GM12878 (cell line): ENCODE measurements at regions not wholly inside any gene's neighbourhood (a gene's known extent, or its start where the extent isn't known, plus 50 kb on each side); places are given as distances from the start of the nearest gene placed in this dataset.

Experiments used
- ATAC-seq: fragments of 200-7000 bp; cut with Tn5 transposase; 3 replicates; pipeline ENCODE4 v1.9.1; 2020; ENCODE audit warnings: mild to moderate bottlenecking, moderate library complexity
- BruUV-seq: library from RNA; stranded (reverse); fragments of 400-500 nt; replicated peaks from 2 replicates; lab custom pipeline; 2021; lab: Mats Ljungman, UMichigan
- CTCF ChIA-PET: fragments of 300-600 bp; sonication (Branson Sonifier 250); formaldehyde crosslinking; extraction: SDS; loops from one replicate; lab custom pipeline; 2021; ENCODE audit warnings: inconsistent platforms; lab: Yijun Ruan, JAX
- POLR2A ChIA-PET: fragments of 350-600 bp; formaldehyde crosslinking; extraction: SDS; loops from one replicate; lab custom pipeline; 2021; ENCODE audit warnings: inconsistent platforms; lab: Charles Lee
- RAD21 ChIA-PET: fragments of 300-600 bp; sonication (Branson Sonifier 250); formaldehyde crosslinking; loops from one replicate; lab custom pipeline; 2023; ENCODE audit warnings: antibody characterized with exemption; ENCODE audit not compliant: unreplicated experiment; lab: Charles Lee
- SMC1A ChIA-PET: fragments of 300-600 bp; sonication (Branson Sonifier 250); formaldehyde crosslinking; loops from one replicate; lab custom pipeline; 2023; ENCODE audit not compliant: unreplicated experiment, uncharacterized antibody; lab: Charles Lee
- DNase-seq: peaks from one replicate; pipeline ENCODE4 v3.0.0-alpha.2; 2011; ENCODE audit warnings: low read depth, low spot score
- FAIRE-seq: peaks from 3 replicates; lab custom pipeline; 2011; peaks lifted over from hg19 to GRCh38; lab: Jason Lieb, UNC
- H2AFZ ChIP-seq: 2 replicates; pipeline ENCODE4 v1.6.0; 2011; ENCODE audit warnings: low read depth, low read length, control low read depth; ENCODE audit not compliant: control insufficient read depth
- H3K27ac ChIP-seq: 2 replicates; pipeline ENCODE4 v1.5.1; 2011; ENCODE audit warnings: control low read depth; ENCODE audit not compliant: control insufficient read depth, insufficient read depth
- H3K27me3 ChIP-seq, 2 experiments: replicated peaks in 1 of 2; 2 replicates each; pipeline versions ENCODE4 v1.6.0 to v1.6.1; 2011; ENCODE audit warnings: low read length in 1 of 2; ENCODE audit not compliant: control insufficient read depth in 2 of 2, insufficient read depth in 2 of 2
- H3K36me3 ChIP-seq, 2 experiments: 2 replicates each; pipeline ENCODE4 v1.5.1; 2011; ENCODE audit warnings: low read length in 1 of 2; ENCODE audit not compliant: control insufficient read depth in 2 of 2, insufficient read depth in 2 of 2
- H3K4me1 ChIP-seq: 2 replicates; pipeline ENCODE4 v1.6.1; 2011; ENCODE audit warnings: mild to moderate bottlenecking, low read length, moderate library complexity, mixed read lengths; ENCODE audit not compliant: control insufficient read depth, insufficient read depth
- H3K4me2 ChIP-seq: 2 replicates; pipeline ENCODE4 v1.6.0; 2011; ENCODE audit warnings: control low read depth; ENCODE audit not compliant: control insufficient read depth, insufficient read depth
- H3K4me3 ChIP-seq: fragments of 200-600 bp; sonication (generic); 2 replicates; pipeline ENCODE4 v1.5.1; 2016
- H3K79me2 ChIP-seq: 2 replicates; pipeline ENCODE4 v1.6.0; 2011; ENCODE audit warnings: low read length; ENCODE audit not compliant: control insufficient read depth, insufficient read depth
- H3K9ac ChIP-seq: 2 replicates; pipeline ENCODE4 v1.8.0; 2011; ENCODE audit warnings: low read length, control low read depth, mixed read lengths; ENCODE audit not compliant: control insufficient read depth, insufficient read depth
- H3K9me3 ChIP-seq: replicated peaks from 3 replicates; pipeline ENCODE4 v1.5.1; 2011; ENCODE audit warnings: mild to moderate bottlenecking, low read length; ENCODE audit not compliant: control insufficient read depth, insufficient read depth
- H4K20me1 ChIP-seq: 2 replicates; pipeline ENCODE4 v1.6.0; 2011; ENCODE audit not compliant: control insufficient read depth, insufficient read depth
- ETV6 ChIP-seq, 2 experiments: fragments of 450-650 bp in 1 of 2; IDR thresholded peaks in 1 of 2; conservative IDR thresholded peaks in 1 of 2; 2 replicates each; pipeline ENCODE4 v1.6.1; 2014; ENCODE audit warnings: antibody characterized with exemption in 1 of 2, borderline replicate concordance in 1 of 2, low read depth in 1 of 2, mild to moderate bottlenecking in 1 of 2, moderate library complexity in 1 of 2
- HDAC2 ChIP-seq: fragments of 200-600 bp; sonication (generic); IDR thresholded peaks from 2 replicates; pipeline ENCODE4 v1.6.1; 2017
- MEF2A ChIP-seq: IDR thresholded peaks from 2 replicates; pipeline ENCODE4 v1.6.1; 2011; ENCODE audit warnings: low read depth, mild to moderate bottlenecking, low read length, moderate library complexity; ENCODE audit not compliant: insufficient read depth
- NBN ChIP-seq: fragments of 450-650 bp; IDR thresholded peaks from 2 replicates; pipeline ENCODE4 v1.6.1; 2016
- NFXL1 ChIP-seq: fragments of 450-650 bp; IDR thresholded peaks from 2 replicates; pipeline ENCODE4 v1.6.1; 2017; ENCODE audit warnings: antibody characterized with exemption, mild to moderate bottlenecking, borderline replicate concordance
- RAD51 ChIP-seq: fragments of 450-650 bp; IDR thresholded peaks from 2 replicates; pipeline ENCODE4 v1.6.1; 2016; ENCODE audit warnings: moderate library complexity, mild to moderate bottlenecking, inconsistent platforms
- SMAD1 ChIP-seq: fragments of 450-650 bp; IDR thresholded peaks from 2 replicates; pipeline ENCODE4 v1.6.1; 2018; ENCODE audit warnings: mild to moderate bottlenecking, low read depth; ENCODE audit not compliant: partially characterized antibody
- SREBF1 ChIP-seq: IDR thresholded peaks from 2 replicates; pipeline ENCODE4 v1.6.1; 2012; ENCODE audit warnings: mild to moderate bottlenecking, low read length
- STAT1 ChIP-seq: fragments of 450-650 bp; conservative IDR thresholded peaks from 2 replicates; pipeline ENCODE4 v1.6.1; 2014; ENCODE audit warnings: antibody characterized with exemption, mild to moderate bottlenecking
- SUZ12 ChIP-seq: fragments of 200-600 bp; sonication (generic); IDR thresholded peaks from one replicate; pipeline ENCODE4 v1.6.1; 2018; ENCODE audit warnings: antibody characterized with exemption, mild to moderate bottlenecking; ENCODE audit not compliant: unreplicated experiment
- TCF7 ChIP-seq: IDR thresholded peaks from 2 replicates; pipeline ENCODE4 v1.6.1; 2014; ENCODE audit warnings: antibody characterized with exemption, borderline replicate concordance
- WRNIP1 ChIP-seq: IDR thresholded peaks from 2 replicates; pipeline ENCODE4 v1.6.1; 2011; ENCODE audit warnings: low read depth, low read length, improper control_type of control experiment, borderline replicate concordance
- ZNF24 ChIP-seq: fragments of 450-650 bp; IDR thresholded peaks from 2 replicates; pipeline ENCODE4 v1.6.1; 2017; ENCODE audit warnings: antibody characterized with exemption, mild to moderate bottlenecking
- ZNF384 ChIP-seq: IDR thresholded peaks from 2 replicates; pipeline ENCODE4 v1.6.1; 2012; ENCODE audit warnings: low read depth, mild to moderate bottlenecking, low read length, improper control_type of control experiment, borderline replicate concordance
- ZNF622 ChIP-seq: fragments of 450-650 bp; IDR thresholded peaks from 2 replicates; pipeline ENCODE4 v1.6.1; 2017; ENCODE audit warnings: mild to moderate bottlenecking, inconsistent platforms
- ZZZ3 ChIP-seq: IDR thresholded peaks from 2 replicates; pipeline ENCODE4 v1.6.1; 2011; ENCODE audit warnings: low read depth; ENCODE audit not compliant: control insufficient read depth, insufficient read length
- WGBS: methylation state at CpG from one replicate; pipeline ENCODE4 v1.1.6; 2016; ENCODE audit warnings: low lambda C conversion rate; ENCODE audit not compliant: insufficient replicate concordance, insufficient coverage; ENCODE audit errors: missing lambda C conversion rate; 5-methylcytosine and 5-hydroxymethylcytosine counted together
- in situ Hi-C: fragments of 300-500 bp; cut with MboI; formaldehyde crosslinking; loops from 9 replicates; pipeline ENCODE4 v1.14.3; 2018; ENCODE audit warnings: mixed read lengths
- intact Hi-C: fragments of 100-400 bp; cut with micrococcal nuclease; formaldehyde crosslinking; loops from one replicate; pipeline ENCODE4 v1.14.2; 2022; ENCODE audit not compliant: unreplicated experiment
- TF ChIP-seq, protein P1 (sequence below): IDR thresholded peaks from 2 replicates; pipeline ENCODE4 v1.6.1; 2012; ENCODE audit warnings: mild to moderate bottlenecking, low read depth, low read length
- TF ChIP-seq, protein P2 (sequence below): fragments of 450-650 bp; IDR thresholded peaks from 2 replicates; pipeline ENCODE4 v1.6.1; 2018; ENCODE audit warnings: borderline replicate concordance, mild to moderate bottlenecking; ENCODE audit not compliant: partially characterized antibody

DNA sequence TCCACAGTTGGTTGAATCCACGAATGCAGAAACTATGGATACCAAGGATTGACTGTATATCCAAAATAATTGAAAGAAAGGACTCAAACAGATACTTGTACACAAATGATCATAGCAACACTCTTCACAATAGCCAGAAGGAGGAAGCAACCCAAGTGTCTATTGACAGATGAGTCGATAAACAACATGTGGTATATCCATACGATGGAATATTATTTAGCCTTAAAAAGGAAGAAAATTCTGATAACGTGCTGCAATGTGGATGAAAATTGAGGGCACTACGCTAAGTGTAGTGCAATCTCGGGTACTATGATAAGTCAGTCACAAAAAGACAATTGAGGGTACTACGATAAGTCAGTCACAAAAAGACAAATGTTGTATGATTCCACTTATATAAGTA lies 83.6 kb upstream of the CPEB4 start:
- H3K27ac ChIP-seq: no peak overlapping the region
- ChIA-PET SMC1A (no interaction called here), RAD21 (no interaction called here), CTCF (no interaction called here), POLR2A (no interaction called here)
- no TSS peak for BruUV-seq
- H3K36me3 ChIP-seq: no peaks in the 10 kb centered on the region
- H3K9me3 ChIP-seq: no peaks in the 10 kb centered on the region
- FAIRE-seq: no peak
- no peaks in the 10 kb centered on the region for H3K27me3 ChIP-seq
- DNase-seq: no peak
- no peaks in the 10 kb centered on the region for H3K79me2 ChIP-seq
- in situ Hi-C loops: no loop called here
- no peaks in the 10 kb centered on the region for H3K4me1 ChIP-seq
- intact Hi-C loops: no loop called here
- WGBS: 68% methylated on average over 7 of the region's 7 CpGs
- no peak overlapping the region for H3K4me3 ChIP-seq
- TF ChIP-seq ZNF384 (no peak), HDAC2 (no peak), SREBF1 (no peak), ZNF622 (no peak), RAD51 (no peak), SUZ12 (no peak), TCF7 (no peak), STAT1 (no peak), SMAD1 (no peak), ETV6 (conservative IDR thresholded peaks at IDR 0.05 in 1 of 2, IDR thresholded peaks at IDR 0.05 in 1 of 2; ENCODE audit: borderline replicate concordance in 1 of 2, low read depth in 1 of 2) (no peak), WRNIP1 (no peak), ZZZ3 (no peak), NBN (no peak), NFXL1 (no peak), ZNF24 (no peak), MEF2A (no peak)
- TF ChIP-seq, protein P1, sequence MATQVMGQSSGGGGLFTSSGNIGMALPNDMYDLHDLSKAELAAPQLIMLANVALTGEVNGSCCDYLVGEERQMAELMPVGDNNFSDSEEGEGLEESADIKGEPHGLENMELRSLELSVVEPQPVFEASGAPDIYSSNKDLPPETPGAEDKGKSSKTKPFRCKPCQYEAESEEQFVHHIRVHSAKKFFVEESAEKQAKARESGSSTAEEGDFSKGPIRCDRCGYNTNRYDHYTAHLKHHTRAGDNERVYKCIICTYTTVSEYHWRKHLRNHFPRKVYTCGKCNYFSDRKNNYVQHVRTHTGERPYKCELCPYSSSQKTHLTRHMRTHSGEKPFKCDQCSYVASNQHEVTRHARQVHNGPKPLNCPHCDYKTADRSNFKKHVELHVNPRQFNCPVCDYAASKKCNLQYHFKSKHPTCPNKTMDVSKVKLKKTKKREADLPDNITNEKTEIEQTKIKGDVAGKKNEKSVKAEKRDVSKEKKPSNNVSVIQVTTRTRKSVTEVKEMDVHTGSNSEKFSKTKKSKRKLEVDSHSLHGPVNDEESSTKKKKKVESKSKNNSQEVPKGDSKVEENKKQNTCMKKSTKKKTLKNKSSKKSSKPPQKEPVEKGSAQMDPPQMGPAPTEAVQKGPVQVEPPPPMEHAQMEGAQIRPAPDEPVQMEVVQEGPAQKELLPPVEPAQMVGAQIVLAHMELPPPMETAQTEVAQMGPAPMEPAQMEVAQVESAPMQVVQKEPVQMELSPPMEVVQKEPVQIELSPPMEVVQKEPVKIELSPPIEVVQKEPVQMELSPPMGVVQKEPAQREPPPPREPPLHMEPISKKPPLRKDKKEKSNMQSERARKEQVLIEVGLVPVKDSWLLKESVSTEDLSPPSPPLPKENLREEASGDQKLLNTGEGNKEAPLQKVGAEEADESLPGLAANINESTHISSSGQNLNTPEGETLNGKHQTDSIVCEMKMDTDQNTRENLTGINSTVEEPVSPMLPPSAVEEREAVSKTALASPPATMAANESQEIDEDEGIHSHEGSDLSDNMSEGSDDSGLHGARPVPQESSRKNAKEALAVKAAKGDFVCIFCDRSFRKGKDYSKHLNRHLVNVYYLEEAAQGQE: no peak
- TF ChIP-seq, protein P2, sequence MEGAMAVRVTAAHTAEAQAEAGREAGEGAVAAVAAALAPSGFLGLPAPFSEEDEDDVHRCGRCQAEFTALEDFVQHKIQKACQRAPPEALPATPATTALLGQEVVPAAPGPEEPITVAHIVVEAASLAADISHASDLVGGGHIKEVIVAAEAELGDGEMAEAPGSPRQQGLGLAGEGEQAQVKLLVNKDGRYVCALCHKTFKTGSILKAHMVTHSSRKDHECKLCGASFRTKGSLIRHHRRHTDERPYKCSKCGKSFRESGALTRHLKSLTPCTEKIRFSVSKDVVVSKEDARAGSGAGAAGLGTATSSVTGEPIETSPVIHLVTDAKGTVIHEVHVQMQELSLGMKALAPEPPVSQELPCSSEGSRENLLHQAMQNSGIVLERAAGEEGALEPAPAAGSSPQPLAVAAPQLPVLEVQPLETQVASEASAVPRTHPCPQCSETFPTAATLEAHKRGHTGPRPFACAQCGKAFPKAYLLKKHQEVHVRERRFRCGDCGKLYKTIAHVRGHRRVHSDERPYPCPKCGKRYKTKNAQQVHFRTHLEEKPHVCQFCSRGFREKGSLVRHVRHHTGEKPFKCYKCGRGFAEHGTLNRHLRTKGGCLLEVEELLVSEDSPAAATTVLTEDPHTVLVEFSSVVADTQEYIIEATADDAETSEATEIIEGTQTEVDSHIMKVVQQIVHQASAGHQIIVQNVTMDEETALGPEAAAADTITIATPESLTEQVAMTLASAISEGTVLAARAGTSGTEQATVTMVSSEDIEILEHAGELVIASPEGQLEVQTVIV: no peak
- H3K9ac ChIP-seq: no peak overlapping the region
- no peak overlapping the region for H3K4me2 ChIP-seq
- H2AFZ ChIP-seq: no peak overlapping the region
- ATAC-seq: no peak
- no peaks in the 10 kb centered on the region for H4K20me1 ChIP-seq
